ENCODE measurements at regions not wholly inside any gene's neighbourhood (a gene's known extent, or its start where the extent isn't known, plus 50 kb on each side); places are given as distances from the start of the nearest gene placed in this dataset.

- no peak for TF ChIP-seq POLR2A (IDR thresholded peaks at IDR 0.05; ENCODE audit: low read depth, low read length)
- FAIRE-seq = no peak
- DNase-seq (ENCODE audit: insufficient read length) = no peak
Observed at GRCh38 chr18:79614211-79614955, 65.2 kb upstream of the CTDP1 start.

- no peak for DNase-seq (ENCODE audit: insufficient read length)
- TF ChIP-seq TAF1 (IDR thresholded peaks at IDR 0.05; ENCODE audit: borderline replicate concordance, low read depth, low read length) (no peak), POLR2AphosphoS5 (IDR thresholded peaks at IDR 0.05; ENCODE audit: low read depth, low read length) (no peak)
- no peak for FAIRE-seq
Observed at GRCh38 chr18:79615091-79615490, 64.5 kb upstream of the CTDP1 start.

- no peak for DNase-seq (ENCODE audit: insufficient read length)
- TF ChIP-seq POLR2AphosphoS5 (IDR thresholded peaks at IDR 0.05; ENCODE audit: low read depth, low read length) (no peak), POLR2A (IDR thresholded peaks at IDR 0.05; ENCODE audit: low read depth, low read length) (no peak), TAF1 (IDR thresholded peaks at IDR 0.05; ENCODE audit: borderline replicate concordance, low read depth, low read length) (no peak)
- no peak for FAIRE-seq
Observed at GRCh38 chr18:79615586-79615985, 64.0 kb upstream of the CTDP1 start.

- TF ChIP-seq POLR2A (IDR thresholded peaks at IDR 0.05; ENCODE audit: low read depth, low read length) (no peak), POLR2AphosphoS5 (IDR thresholded peaks at IDR 0.05; ENCODE audit: low read depth, low read length) (no peak)
- no peak for FAIRE-seq
- DNase-seq (ENCODE audit: insufficient read length) = no peak
Observed at GRCh38 chr18:79616651-79617510, 62.7 kb upstream of the CTDP1 start.

GRCh38 chr18:79617511-79618500 lies 61.8 kb upstream of the CTDP1 start:
- no peak for DNase-seq (ENCODE audit: insufficient read length)
- no peak for FAIRE-seq
- TF ChIP-seq POLR2AphosphoS5 (IDR thresholded peaks at IDR 0.05; ENCODE audit: low read depth, low read length) (no peak), POLR2A (IDR thresholded peaks at IDR 0.05; ENCODE audit: low read depth, low read length) (no peak), TAF1 (IDR thresholded peaks at IDR 0.05; ENCODE audit: borderline replicate concordance, low read depth, low read length) (no peak)

GRCh38 chr18:79620576-79621165 lies 58.9 kb upstream of the CTDP1 start:
- FAIRE-seq = no peak
- no peak for DNase-seq (ENCODE audit: insufficient read length)
- no peak for TF ChIP-seq POLR2AphosphoS5 (IDR thresholded peaks at IDR 0.05; ENCODE audit: low read depth, low read length)
- no peak for TF ChIP-seq TAF1 (IDR thresholded peaks at IDR 0.05; ENCODE audit: borderline replicate concordance, low read depth, low read length)
- TF ChIP-seq POLR2A (IDR thresholded peaks at IDR 0.05; ENCODE audit: low read depth, low read length) = no peak

GRCh38 chr18:79621501-79621900 lies 58.1 kb upstream of the CTDP1 start:
- DNase-seq (ENCODE audit: insufficient read length) (no peak), FAIRE-seq (no peak)
- TF ChIP-seq POLR2AphosphoS5 (IDR thresholded peaks at IDR 0.05; ENCODE audit: low read depth, low read length) (no peak), POLR2A (IDR thresholded peaks at IDR 0.05; ENCODE audit: low read depth, low read length) (no peak), TAF1 (IDR thresholded peaks at IDR 0.05; ENCODE audit: borderline replicate concordance, low read depth, low read length) (no peak)

GRCh38 chr18:79622004-79622403 lies 57.6 kb upstream of the CTDP1 start:
- TF ChIP-seq POLR2A (IDR thresholded peaks at IDR 0.05; ENCODE audit: low read depth, low read length) (no peak), TAF1 (IDR thresholded peaks at IDR 0.05; ENCODE audit: borderline replicate concordance, low read depth, low read length) (no peak), POLR2AphosphoS5 (IDR thresholded peaks at IDR 0.05; ENCODE audit: low read depth, low read length) (no peak)
- no peak for DNase-seq (ENCODE audit: insufficient read length)
- no peak for FAIRE-seq

GRCh38 chr18:79624356-79625170 lies 55.0 kb upstream of the CTDP1 start:
- DNase-seq (ENCODE audit: insufficient read length) = no peak
- no peak for FAIRE-seq
- TF ChIP-seq TAF1 (IDR thresholded peaks at IDR 0.05; ENCODE audit: borderline replicate concordance, low read depth, low read length) = no peak
- no peak for TF ChIP-seq POLR2A (IDR thresholded peaks at IDR 0.05; ENCODE audit: low read depth, low read length)

- peak; percentile 9 for FAIRE-seq
- TF ChIP-seq POLR2A (IDR thresholded peaks at IDR 0.05; ENCODE audit: low read depth, low read length) = 0 out of 2 replicates have a peak, but pooled peaks have one; percentile 8
- no peak for TF ChIP-seq TAF1 (IDR thresholded peaks at IDR 0.05; ENCODE audit: borderline replicate concordance, low read depth, low read length)
- no peak for TF ChIP-seq POLR2AphosphoS5 (IDR thresholded peaks at IDR 0.05; ENCODE audit: low read depth, low read length)
- DNase-seq (ENCODE audit: insufficient read length) = no peak
Observed at GRCh38 chr18:79625195-79625923, 54.2 kb upstream of the CTDP1 start.

Measured in GM12892 (cell line).